ENCODE measurements at regions not wholly inside any gene's neighbourhood (a gene's known extent, or its start where the extent isn't known, plus 50 kb on each side); places are given as distances from the start of the nearest gene placed in this dataset.

GRCh38 chr6:95837890-95838289, 177.9 kb upstream of the FUT9 start:
- no peaks in the 10 kb centered on the region for H3K36me3 Mint-ChIP-seq

DNA sequence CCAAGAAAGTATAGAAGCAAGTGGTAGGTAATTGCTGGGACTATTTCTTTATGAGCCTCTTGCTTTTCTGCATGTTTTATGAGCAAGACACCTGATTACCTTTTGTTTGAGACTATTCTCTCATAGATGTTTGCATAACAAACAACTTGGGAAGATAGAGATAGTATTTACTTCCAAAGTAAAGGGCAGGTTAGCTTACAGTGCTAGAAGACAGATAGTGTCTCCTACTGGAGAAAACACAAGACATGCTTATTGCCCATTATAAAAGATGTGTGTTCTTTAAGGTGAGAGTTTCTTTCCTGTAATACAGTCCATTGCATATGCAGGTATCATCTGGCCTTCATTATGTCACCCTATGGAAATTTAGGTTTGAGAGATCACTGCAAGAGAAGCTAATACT, 174.2 kb upstream of the FUT9 start:
- Mint-ChIP-seq H3K27ac (no peak overlapping the region; the same call in 1 of the 2 replicates), H3K36me3 (no peaks in the 10 kb centered on the region), H3K4me1 (peaks cover 7% of the 10 kb centered on the region), H3K4me3 (no peak overlapping the region), H3K27me3 (ENCODE audit: low read depth) (no peaks in the 10 kb centered on the region), H3K9me3 (no peaks in the 10 kb centered on the region)
- ChIA-PET CTCF (interaction anchor here (1.2 kb wide), 1 partner anchor 21 kb away, joined by 4 read pairs; no protein-coding TSS in a partner anchor), POLR2A (no interaction called here)
- DNase-seq (ENCODE audit: low spot score) = no peak
- peak; percentile 34; the same call in 1 of the 2 replicates for ATAC-seq
- TF ChIP-seq GABPB1 (CRISPR knock-in tag; IDR thresholded peaks at IDR 0.05) (no peak), TP53 (CRISPR knock-in tag; IDR thresholded peaks at IDR 0.05) (no peak), PRRX2 (CRISPR knock-in tag; IDR thresholded peaks at IDR 0.05) (no peak), MYBL2 (CRISPR knock-in tag; IDR thresholded peaks at IDR 0.05) (no peak), NR1H2 (CRISPR knock-in tag; IDR thresholded peaks at IDR 0.05) (no peak), HMGA2 (CRISPR knock-in tag; IDR thresholded peaks at IDR 0.05) (no peak), OVOL2 (CRISPR knock-in tag; IDR thresholded peaks at IDR 0.05; ENCODE audit: borderline replicate concordance) (no peak), AFF4 (CRISPR knock-in tag; IDR thresholded peaks at IDR 0.05; ENCODE audit: borderline replicate concordance) (no peak), PRDM15 (CRISPR knock-in tag; IDR thresholded peaks at IDR 0.05) (no peak)
- TF ChIP-seq, protein P1, sequence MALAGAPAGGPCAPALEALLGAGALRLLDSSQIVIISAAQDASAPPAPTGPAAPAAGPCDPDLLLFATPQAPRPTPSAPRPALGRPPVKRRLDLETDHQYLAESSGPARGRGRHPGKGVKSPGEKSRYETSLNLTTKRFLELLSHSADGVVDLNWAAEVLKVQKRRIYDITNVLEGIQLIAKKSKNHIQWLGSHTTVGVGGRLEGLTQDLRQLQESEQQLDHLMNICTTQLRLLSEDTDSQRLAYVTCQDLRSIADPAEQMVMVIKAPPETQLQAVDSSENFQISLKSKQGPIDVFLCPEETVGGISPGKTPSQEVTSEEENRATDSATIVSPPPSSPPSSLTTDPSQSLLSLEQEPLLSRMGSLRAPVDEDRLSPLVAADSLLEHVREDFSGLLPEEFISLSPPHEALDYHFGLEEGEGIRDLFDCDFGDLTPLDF (CRISPR knock-in tag; IDR thresholded peaks at IDR 0.05) = no peak
- TF ChIP-seq, protein P2, sequence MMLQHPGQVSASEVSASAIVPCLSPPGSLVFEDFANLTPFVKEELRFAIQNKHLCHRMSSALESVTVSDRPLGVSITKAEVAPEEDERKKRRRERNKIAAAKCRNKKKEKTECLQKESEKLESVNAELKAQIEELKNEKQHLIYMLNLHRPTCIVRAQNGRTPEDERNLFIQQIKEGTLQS (CRISPR knock-in tag; conservative IDR thresholded peaks at IDR 0.05) = no peak
- TF ChIP-seq, protein P3, sequence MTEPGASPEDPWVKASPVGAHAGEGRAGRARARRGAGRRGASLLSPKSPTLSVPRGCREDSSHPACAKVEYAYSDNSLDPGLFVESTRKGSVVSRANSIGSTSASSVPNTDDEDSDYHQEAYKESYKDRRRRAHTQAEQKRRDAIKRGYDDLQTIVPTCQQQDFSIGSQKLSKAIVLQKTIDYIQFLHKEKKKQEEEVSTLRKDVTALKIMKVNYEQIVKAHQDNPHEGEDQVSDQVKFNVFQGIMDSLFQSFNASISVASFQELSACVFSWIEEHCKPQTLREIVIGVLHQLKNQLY (CRISPR knock-in tag; IDR thresholded peaks at IDR 0.05) = no peak

More at GRCh38 chr6:95837890-95838289, 177.9 kb upstream of the FUT9 start:
- TF ChIP-seq E2F5 (CRISPR knock-in tag; IDR thresholded peaks at IDR 0.05) (no peak), ZSCAN18 (CRISPR knock-in tag; IDR thresholded peaks at IDR 0.05) (no peak), IRF2 (CRISPR knock-in tag; IDR thresholded peaks at IDR 0.05; ENCODE audit: borderline replicate concordance, low read depth) (no peak), GABPB1 (CRISPR knock-in tag; IDR thresholded peaks at IDR 0.05) (no peak), GRHL2 (CRISPR knock-in tag; IDR thresholded peaks at IDR 0.05; ENCODE audit: insufficient replicate concordance, severe bottlenecking) (no peak), KAT7 (CRISPR knock-in tag; IDR thresholded peaks at IDR 0.05; ENCODE audit: borderline replicate concordance) (no peak), ETV6 (CRISPR knock-in tag; IDR thresholded peaks at IDR 0.05) (no peak)
- TF ChIP-seq, protein P4, sequence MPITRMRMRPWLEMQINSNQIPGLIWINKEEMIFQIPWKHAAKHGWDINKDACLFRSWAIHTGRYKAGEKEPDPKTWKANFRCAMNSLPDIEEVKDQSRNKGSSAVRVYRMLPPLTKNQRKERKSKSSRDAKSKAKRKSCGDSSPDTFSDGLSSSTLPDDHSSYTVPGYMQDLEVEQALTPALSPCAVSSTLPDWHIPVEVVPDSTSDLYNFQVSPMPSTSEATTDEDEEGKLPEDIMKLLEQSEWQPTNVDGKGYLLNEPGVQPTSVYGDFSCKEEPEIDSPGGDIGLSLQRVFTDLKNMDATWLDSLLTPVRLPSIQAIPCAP (CRISPR knock-in tag; IDR thresholded peaks at IDR 0.05) = no peak
- TF ChIP-seq, protein P5, sequence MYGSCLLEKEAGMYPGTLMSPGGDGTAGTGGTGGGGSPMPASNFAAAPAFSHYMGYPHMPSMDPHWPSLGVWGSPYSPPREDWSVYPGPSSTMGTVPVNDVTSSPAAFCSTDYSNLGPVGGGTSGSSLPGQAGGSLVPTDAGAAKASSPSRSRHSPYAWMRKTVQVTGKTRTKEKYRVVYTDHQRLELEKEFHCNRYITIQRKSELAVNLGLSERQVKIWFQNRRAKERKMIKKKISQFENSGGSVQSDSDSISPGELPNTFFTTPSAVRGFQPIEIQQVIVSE (CRISPR knock-in tag; IDR thresholded peaks at IDR 0.05; ENCODE audit: borderline replicate concordance) = no peak
- Mint-ChIP-seq H3K9me3 (no peaks in the 10 kb centered on the region), H3K27me3 (ENCODE audit: low read depth) (peaks cover 2% of the 10 kb centered on the region; the same call in 1 of the 2 replicates), H3K27ac (no peak overlapping the region), H3K4me1 (peaks cover 7% of the 10 kb centered on the region), H3K4me3 (no peak overlapping the region)
- CTCF ChIA-PET = no interaction called here
- DNase-seq (ENCODE audit: low spot score) (no peak), ATAC-seq (no peak)
- POLR2A ChIA-PET = no interaction called here
